IPS DF 4.7 (cell line): ENCODE measurements at regions not wholly inside any gene's neighbourhood (a gene's known extent, or its start where the extent isn't known, plus 50 kb on each side); places are given as distances from the start of the nearest gene placed in this dataset.
"Not testable (repeated sequence)": the region's sequence is repeated elsewhere in the genome, so short reads cannot be mapped to it uniquely, and the experiment has no call there.

ENCODE experiments used
- DNase-seq: peaks from one replicate; pipeline ENCODE4 v3.0.0-alpha.2; 2013; ENCODE audit warnings: low spot score; ENCODE audit errors: extremely low read depth

DNA sequence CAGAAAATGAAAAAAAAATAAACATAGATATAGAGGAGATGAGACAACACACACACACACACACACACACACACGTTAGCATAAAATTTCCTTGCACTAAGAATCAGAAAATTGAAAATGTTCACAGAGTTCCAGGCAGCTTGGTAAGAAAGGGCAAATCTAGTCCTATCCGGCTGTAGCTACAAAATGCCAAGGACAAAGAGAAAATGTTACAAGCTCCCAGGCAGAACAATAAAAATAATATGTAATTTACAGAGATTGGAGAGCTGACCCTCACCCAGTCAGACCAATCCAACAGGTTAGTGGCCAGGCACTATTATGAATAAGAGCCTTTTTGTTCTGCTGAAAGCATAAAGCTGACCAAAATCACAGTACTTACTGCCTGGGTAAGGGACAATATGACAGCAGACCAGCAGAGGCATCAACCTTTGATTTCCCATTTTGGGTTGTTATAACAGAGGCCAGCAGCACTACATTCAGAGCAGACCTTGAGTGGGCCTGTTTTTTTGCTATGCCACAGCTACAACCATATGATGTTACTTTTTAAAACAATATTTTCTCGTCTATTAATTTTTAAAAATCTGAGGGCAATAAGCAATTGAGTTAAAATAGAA lies 892.6 kb downstream of the TAF11L14 start:
- no peak for DNase-seq

DNA sequence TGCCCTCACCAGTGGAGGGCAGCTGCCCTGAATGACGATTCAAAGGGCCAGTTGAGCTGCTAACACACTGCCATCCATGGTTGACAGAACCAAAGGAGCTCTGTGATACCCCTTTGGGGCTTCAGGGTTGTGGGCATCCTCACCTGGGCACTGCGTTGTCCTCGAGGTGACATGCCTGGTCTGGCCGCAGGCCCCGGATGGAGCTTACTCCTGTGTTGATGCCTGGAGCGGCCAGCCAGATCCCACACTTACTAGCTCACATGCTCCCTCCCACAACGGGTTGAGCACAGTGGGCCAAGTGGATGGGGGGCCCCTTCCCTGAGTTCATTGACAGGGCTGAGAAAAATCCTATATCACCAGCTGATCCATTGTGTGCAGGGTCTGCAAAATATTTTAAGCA lies 898.9 kb downstream of the TAF11L14 start:
- no peak for DNase-seq

DNA sequence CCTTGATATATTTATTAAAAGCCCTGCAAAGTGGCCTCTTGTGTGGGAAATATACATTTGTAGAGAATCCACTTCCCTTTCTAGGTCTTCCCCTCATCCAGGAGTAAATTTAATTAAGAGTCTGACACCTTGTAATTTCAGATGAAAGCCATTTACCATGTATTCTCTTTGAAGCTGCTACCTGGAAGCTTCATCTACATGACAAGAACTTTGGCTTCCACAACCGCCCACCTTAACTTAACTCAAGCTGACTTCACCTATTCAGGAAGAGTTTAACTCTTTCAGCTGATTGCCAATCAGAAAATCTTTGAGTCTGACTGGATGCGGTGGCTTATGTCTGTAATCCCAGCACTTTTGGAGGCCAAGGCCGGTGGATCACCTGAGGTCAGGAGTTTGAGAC lies 899.9 kb downstream of the TAF11L14 start:
- peak; percentile 82 for DNase-seq

DNA sequence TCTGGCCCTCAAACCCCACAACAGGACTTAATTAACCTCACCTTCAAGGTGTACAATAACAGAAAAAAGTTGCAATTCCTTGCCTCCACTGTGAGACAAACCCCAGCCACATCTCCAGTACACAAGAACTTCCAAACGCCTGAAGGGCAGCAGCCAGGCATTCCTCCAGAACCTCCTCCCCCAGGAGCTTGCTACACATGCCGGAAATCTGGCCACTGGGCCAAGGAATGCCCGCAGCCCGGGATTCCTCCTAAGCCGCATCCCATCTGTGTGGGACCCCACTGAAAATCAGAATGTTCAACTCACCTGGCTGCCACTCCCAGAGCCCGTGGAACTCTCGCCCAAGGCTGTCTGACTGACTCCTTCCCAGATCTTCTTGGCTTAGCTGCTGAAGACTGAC lies 901.5 kb downstream of the TAF11L14 start:
- not testable (repeated sequence) for DNase-seq

DNA sequence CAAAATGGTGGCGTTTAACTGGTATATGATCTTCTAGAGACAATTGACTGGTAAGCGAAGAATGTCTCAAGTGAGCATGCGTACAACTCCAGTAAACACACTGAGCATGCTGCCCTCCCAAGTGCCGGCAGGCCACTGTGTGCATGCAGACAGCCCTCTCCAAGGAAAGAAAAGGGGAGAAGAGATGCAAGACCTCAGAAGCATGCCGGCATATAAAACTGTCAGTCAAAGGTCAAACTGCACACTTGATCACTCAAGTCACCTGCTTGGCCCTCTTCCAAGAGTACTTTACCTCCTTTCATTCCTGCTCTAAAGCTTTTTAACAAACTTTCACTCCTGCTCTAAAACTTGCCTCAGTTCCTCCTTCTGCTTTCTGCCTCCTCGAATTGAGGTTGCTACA lies 910.2 kb downstream of the TAF11L14 start:
- no peak for DNase-seq

DNA sequence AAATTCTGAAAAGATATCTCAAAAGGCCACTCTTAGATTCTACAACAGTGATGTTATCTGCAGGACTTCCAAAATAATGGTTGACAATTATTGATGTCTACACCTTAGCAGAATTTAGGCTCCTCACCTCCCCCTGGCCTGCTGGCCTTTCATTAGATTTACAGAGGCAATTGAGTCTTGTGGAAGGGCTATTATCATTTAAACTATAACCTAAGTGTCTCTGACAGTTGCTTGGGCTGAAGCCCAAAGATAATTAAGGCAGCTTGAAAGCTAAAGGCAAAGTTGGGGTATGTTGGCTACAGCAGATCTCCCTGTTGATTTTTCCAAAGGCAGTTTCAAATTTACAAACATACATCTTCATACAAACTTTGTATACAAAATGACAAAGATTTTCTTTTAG lies 912.3 kb downstream of the TAF11L14 start:
- no peak for DNase-seq

DNA sequence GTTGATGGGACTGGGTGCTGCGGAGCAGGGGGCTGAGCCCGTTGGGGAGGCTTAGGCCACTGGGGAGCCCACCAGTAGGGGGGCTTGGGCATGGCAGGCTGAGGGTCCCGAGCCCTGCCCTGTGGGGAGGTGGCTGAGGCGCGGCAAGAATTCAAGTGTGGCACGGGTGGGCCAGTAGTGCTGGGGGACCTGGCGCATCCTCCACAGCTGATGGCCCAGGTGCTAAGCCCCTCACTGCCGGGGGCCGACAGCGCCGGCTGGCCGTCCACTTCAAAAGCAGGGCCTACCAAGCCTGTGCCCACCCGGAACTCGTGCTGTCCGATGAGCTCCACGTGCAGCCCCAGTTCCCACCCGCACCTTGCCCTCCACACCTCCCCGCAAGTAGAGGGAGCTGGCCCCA lies 917.5 kb downstream of the TAF11L14 start:
- DNase-seq = no peak

DNA sequence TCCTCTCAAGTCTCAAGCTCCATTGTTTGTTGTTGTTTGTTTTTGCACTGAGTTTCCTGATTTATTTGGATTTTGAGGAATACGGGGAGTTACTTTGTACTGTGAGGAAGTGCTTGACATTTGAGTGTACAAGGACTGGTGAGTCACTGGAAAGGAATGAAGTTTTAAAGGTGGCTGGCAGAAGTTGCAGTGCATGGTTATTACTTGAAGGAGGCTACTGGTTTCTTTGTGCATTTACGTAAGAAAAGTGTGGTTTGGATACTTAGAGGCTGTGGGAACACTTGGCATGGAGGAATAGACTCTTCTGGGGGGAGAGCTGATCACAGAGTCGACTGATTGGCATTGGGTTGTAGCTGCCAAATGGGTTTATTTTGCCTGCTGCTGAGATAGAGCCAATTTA lies 919.0 kb downstream of the TAF11L14 start:
- no peak for DNase-seq

DNA sequence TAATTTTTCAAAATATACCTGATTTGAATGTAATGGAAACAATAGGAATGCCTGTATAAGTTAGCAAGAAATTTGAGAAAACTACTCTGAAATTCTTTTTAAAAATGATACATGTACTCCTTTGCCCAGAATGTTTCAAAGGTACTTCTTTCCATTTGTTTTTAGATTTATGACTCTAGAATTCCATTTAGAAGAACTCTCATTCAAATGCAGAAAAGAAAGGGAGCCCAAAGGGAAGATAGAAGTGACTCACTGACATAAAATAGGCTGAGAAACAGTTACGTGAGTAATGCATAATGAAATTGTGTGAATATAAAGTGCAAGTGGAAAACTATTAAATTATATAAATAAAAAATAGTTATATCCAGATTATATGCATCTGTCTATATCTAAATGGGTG lies 926.3 kb downstream of the TAF11L14 start:
- no peak for DNase-seq

DNA sequence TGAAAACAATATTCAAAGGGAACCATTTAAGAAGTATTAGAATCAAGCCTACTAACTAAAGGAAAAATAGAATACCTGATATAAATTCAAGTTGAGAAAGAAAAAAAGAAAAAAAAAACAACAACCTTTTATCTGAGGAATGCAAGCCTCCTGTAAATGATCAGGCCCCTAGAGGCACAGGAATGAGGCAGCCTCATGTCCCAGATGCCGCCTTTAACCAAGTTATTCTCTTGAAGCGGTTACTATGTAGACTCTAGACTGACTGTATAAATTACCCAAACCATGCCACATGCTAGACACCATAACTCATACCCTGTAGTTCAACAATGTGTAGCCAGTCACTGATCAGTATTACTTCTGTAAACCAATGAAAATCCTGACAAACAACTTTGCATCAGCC lies 929.6 kb downstream of the TAF11L14 start:
- DNase-seq = no peak

DNA sequence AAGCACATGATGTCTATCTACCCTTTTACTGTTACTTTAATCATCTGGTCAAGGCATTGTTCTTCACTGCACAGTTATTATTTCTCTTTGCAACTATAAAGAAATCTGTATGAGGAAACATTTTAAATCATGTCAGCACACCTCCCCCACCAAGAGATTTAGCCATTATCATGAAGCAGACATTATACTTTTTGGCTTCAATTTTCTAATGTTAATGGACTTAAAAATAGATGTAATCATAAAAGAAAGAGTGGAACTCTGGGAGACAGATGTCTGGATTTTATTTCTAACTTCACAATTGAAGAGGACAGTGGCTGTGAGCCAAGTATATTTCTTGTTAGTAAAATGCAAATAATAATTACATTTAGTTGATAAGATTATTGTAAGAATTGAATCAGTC lies 932.4 kb downstream of the TAF11L14 start:
- no peak for DNase-seq

DNA sequence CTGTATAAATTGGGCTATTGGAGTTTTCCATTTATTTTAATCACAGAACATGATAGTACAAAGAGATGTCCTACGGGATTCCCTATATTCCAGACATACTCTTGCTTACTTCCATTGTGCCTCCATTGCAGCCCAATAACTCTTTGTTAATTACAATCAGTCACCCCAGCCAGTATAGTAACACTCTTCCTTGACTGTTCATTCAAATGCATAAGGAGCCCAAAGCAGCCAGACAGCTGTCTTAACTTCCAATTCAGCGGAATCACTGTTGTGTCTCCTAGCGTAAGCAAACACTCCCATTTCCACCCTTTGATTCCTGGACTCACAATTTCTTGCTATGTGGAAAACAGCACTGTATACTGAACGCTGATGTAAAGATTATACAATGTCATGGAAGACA lies 942.3 kb downstream of the TAF11L14 start:
- DNase-seq = no peak

DNA sequence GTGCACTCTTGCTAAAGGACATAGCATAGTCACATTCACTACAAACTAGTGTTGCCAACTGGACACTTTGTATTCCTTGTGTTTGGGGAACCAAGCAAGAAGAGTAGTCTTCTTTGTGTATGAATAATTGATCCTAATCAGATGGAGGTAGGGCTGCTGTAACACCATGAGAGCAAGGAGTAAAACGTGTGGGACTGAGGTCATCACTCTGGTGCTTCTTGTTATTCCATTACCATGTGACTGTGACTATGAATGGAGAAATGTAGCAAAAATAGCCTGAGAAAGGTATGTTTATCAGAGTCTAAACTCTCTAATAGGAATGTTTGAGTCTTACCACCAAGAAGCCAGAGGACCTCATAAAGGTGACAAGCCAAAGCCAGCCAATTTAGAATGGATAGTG lies 966.9 kb downstream of the TAF11L14 start:
- DNase-seq = no peak

DNA sequence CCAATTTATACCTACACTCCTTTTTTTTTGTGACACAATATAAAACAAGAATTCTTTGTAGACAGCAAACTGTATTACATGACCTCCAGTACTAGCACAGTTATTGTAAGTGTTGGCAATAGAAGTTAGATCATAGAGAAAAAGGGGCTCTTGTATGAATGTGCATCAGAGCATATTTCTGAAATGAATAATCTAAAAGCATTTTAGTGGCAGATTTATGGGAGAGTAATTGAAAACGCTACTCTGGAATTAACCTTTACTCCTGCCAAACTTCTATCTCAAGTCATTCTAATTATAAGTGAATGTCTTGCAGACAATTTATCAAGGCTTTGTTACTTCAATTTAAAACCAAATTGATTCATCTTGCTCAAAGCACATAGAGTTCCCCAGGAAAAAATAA lies 968.1 kb downstream of the TAF11L14 start:
- DNase-seq = no peak

DNA sequence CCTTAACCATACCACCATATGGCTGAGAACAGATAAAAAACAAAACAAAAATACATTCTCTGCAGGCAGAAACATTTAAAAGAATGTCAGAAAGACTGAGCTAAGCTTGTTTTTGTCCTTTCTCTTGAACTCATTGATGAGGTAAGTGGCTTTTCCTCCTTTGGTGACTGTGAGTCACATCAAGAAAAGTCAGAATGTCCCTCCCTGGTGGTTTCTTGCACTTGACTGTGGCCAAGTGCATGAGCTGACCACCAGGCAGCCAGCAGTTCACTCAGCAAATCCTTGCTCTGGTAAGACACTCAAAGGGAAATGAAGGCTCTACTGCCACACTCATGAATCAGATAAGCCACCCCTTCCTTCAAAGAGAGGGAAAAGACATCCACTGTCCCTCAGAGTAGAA lies 970.9 kb downstream of the TAF11L14 start:
- DNase-seq = no peak

DNA sequence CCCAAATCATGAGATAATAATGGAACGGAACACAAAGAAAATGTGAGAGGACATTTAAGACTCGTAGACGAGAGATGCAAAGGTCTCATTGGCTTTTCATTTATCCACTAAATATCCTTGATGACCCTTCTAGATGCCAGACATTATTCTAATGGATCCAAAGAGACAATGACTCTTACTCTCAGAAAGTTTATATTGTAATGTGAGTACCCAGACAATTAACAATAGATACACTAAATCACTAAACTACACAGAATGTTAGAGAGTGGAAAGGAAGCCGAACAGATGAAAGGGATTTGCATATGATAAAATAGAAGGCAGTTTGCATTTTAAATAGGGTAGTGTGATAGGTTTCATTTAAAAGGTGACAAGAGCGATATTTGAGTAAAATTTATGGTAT lies 973.3 kb downstream of the TAF11L14 start:
- no peak for DNase-seq

DNA sequence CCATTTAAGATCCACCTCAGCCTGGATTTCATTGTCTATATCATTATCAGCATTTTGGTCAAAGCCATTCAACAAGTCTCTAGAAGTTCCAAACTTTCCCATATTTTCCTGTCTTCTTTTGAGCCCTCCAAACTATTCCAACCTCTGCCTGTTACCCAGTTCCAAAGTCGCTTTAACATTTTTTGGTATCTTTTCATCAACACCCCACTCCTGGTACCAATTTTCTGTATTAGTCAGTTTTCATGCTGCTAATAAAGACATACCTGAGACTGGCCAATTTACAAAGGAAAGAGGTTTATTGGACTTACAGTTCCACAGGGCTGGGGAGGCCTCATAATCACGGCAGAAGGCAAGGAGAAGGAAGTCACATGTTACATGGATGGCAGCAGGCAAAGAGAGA lies 982.9 kb downstream of the TAF11L14 start:
- DNase-seq = not testable (repeated sequence)

DNA sequence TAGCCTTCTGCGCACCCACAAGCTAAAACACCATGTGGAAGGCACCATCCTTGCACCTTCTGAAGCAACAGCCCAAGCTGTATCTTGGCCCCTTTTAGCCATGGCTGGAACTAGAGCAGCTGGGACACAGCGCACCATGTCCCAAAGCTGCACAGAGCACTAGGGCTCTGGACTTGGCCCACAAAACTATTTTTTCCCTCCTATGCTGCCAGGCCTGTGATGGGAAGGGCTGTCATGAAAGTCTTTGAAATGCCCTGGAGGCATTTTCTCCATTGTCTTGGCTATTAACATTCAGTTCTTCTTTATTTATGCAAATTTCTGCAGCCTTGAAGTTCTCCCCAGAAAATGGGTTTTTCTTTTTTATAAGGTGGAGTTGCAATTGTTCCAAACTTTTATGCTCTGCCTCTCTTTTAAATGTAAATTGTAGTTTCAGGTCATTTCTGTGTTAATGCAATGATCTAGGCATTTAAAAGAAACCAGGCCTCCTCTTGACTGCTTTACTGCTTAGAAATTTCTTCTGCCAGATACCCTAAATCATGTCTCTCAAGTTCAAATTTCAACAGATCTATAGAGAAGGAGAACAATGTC lies 996.3 kb downstream of the TAF11L14 start:
- DNase-seq = no peak

DNA sequence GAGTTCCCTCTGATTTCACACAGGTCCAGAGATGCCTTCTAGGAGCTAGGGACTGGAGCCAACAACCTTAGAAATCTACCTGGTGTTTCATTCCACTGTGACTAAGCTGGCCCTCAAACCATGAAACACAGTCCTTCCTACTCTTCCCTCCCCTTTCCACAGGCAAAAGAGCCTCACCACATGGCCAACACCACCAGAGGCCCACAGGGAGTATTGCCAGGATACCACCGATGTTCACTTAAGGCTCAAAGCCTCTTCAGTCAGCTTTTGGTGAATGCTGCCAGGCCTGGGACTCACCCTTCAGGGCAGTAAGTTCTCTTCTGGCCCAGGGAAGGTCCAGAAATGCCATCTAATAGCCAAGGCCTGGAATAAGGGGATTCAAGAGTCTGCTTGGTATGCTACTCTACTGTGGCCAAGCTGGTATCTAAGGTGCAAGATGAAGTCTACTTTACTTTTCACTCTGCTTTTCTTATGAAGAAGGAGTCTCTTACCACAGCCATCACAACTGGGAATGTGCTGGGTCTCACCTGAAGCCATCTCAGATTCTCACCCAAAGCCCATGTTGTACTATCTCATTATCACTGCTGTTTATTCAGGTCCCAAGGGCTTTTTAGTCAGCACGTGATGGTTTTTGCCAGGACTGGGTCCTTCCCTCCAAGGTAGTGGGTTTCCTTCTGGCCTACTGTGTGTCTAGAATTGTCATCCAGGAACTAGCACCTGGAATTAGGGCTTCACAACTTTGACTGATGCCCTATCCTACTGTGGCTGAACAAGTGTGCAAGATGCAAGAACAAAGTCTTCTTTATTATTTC lies 1018.4 kb downstream of the TAF11L14 start:
- no peak for DNase-seq

DNA sequence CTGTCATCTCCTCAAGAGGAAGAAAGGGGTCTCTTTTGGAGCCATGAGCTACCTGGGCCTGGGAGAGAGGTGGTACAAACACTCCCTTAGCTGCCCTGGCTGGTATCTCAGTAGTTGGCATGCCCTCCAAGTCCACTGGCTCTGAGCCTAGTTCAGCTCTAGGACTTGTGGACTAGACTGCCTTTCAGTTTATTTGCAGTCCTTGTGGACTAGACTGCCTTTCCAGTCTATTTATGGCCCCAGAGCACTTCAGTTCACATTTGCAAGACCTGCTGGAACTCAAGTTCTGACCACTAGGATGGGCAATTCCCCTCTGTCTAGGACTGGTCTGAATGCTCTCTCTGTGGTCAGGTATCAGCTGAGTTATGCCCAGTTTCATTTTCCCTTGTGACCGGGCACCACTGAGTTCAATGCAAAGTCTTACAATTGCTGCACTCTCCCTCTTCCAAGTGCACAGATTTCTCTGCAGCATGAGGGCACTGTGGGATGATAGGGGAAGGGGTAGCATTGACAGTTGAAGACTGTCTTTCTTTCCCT lies 1019.0 kb downstream of the TAF11L14 start:
- DNase-seq = no peak

DNA sequence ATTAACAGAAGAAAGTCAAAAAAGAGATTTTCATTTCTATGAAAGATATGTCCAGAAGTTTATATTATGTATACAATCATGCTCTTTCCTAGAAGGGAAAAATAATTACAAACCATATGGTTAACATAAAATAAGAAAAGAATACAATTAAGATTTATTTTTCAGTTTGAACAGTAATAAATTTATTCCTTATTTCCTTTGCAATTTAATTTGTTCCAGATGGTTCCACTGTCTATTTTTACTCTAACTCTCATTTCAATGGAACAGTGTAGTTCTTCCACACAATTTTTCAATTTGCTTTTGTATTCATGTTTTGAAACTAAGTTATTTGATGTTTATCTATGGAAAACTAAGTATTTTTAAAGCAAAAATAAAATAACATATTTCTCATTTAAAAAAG lies 1026.3 kb downstream of the TAF11L14 start:
- DNase-seq = no peak

DNA sequence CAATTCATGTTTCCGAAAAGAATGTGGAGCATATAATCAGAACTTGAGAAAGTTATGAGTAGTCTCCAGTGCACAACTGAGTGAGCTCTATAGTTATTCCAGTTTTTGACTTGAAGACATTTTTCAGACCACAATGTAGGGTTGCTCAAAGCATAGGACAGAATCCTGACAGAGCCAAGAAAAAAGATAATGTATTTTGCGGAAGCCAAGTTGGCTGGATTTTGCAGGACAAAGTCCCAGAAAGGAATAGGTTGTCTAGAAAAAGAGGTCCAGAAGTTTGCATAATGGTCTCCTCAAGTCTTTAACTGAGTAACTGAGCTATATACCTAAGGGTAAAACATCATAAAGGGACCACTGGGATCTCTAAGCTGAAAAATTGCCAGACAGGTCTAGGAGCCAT lies 1028.0 kb downstream of the TAF11L14 start:
- no peak for DNase-seq

DNA sequence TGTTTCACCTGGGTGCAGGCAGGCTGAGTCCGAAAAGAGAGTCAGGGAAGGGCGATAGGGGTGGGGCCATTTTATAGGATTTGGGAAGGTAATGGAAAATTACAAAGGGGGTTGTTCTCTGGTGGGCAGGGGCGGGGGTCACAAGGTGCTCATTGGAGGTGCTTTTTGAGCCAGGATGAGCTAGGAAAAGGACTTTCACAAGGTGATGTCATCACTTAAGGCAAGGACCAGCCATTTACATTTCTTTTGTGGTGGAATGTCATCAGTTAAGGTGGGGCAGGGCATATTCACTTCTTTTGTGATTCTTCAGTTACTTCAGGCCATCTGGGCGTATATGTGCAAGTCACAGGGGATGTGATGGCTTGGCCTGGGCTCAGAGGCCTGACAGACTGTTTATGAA lies 1040.0 kb downstream of the TAF11L14 start:
- not testable (repeated sequence) for DNase-seq
